Epithelial cell of proximal tubule (primary cell): ENCODE measurements at regions not wholly inside any gene's neighbourhood (a gene's known extent, or its start where the extent isn't known, plus 50 kb on each side); places are given as distances from the start of the nearest gene placed in this dataset.

ENCODE experiments used
- DNase-seq: peaks from one replicate; pipeline ENCODE4 v3.0.0-alpha.2; 2011; ENCODE audit warnings: low read depth
- H3K4me3 ChIP-seq: 2 replicates; pipeline ENCODE4 v1.5.1; 2011; ENCODE audit warnings: low read depth, mild to moderate bottlenecking, low read length
- CTCF ChIP-seq: conservative IDR thresholded peaks from 2 replicates; pipeline ENCODE4 v1.5.1; 2012; ENCODE audit warnings: low read depth, mild to moderate bottlenecking, low read length

GRCh38 chr7:128167791-128168666 lies 73.0 kb upstream of the LEP start:
- no peak for TF ChIP-seq CTCF
- no peak for DNase-seq
- H3K4me3 ChIP-seq: peak overlapping the region; percentile 33

DNA sequence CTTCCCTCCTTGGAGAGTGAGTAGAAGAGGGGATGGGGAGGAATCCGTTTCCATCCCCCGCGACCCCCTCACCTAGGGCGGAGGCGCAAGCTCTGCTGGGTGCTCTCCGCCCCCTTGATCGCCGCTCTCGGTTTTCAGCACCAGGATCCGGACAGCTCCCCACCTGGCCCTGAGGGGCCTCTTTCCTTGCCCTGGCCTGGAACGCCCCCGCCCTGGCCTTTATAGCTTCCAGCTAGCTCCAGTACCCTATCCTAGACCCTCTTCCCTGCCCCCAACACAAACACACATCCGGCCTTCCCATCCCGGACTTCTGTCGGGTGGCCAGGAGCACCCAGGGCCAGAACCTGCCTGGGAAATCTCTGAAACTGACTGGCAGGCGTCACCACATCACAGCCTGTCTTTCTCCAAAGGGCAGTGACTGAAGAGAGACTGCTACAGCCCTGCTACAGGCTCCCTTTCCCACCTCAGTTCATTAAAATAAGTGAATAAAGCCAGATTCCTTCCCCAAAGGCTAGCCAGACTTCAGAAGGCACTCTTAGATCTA lies 72.3 kb upstream of the LEP start:
- DNase-seq: no peak
- no peak for TF ChIP-seq CTCF

GRCh38 chr7:128170461-128170860 lies 70.6 kb upstream of the LEP start:
- no peak for DNase-seq
- no peak overlapping the region for H3K4me3 ChIP-seq
- no peak for TF ChIP-seq CTCF

More for the DNA sequence above, 72.3 kb upstream of the LEP start:
- no peak overlapping the region for H3K4me3 ChIP-seq

GRCh38 chr7:128171342-128171918 lies 69.6 kb upstream of the LEP start:
- H3K4me3 ChIP-seq: no peak overlapping the region
- no peak for DNase-seq
- no peak for TF ChIP-seq CTCF

- no peak for DNase-seq
- no peak for TF ChIP-seq CTCF
- H3K4me3 ChIP-seq: no peak overlapping the region
Observed at GRCh38 chr7:128172151-128172550, 68.9 kb upstream of the LEP start.

DNA sequence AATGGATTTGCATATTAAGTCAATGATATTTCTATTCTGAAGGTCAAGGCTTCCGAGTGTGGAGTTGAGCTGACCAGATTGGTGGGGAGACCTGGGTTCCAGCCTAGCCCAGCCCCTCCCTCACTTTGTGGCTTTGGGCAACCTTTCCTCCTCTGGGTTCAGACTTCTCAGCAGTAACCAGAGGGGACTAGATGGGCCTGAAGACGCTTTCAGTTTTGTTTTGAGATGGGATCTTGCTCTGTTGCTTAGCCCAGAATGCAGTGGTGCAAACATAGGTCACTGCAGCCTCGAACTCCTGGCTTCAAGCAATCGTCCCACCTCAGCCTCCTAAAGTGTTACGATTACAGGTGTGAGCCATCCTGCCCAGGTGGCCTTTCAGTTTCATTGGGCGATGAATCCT lies 68.1 kb upstream of the LEP start:
- no peak for TF ChIP-seq CTCF
- no peak for DNase-seq
- no peak overlapping the region for H3K4me3 ChIP-seq
